ENCODE measurements at regions not wholly inside any gene's neighbourhood (a gene's known extent, or its start where the extent isn't known, plus 50 kb on each side); places are given as distances from the start of the nearest gene placed in this dataset.

DNA sequence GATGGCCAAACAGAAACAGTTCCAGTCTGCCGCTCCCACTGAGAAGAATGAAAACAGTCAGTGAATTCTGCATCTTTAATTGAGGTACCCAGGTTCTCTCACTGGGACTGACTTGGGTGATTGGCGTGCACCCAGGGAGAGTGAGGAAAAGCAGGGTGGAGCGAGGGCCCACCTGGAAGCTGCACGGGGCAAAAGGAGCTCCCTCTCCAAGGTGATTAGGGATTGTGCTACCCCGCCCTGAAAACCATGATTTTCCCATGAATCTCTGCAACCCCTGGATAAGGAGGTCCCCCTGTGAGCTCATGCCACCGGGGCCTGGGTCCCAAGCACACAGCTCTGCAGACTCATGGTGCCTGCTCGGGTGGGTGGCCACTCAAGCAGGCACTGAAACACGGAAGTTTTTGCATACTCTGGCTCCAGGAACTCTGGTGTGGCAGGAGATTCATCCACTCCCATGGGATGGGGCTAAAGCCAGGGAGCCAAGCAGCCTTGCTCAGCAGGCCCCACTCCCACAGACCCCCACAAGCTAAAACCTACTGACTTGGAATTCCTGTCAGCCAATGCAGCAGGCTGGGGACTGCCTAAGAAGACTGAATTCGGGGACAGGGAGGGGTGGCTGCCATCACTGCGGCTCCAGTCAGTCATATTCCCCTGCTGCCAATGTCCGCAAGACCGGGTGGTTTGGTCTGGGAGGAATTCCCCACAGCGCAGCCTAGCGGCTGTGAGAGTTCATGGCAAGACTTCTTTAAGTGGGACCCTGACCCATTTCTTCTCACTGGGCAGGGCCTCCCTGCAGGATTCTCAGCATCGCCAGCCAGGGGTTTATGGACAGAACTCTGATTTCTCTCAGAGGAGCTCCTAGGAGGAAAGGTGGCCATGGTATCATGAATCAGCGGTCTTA lies 652.2 kb upstream of the RGMB start:
- no peaks in the 10 kb centered on the region for H3K9me3 ChIP-seq (ENCODE audit: control insufficient read depth, low read length)
- no peaks in the 10 kb centered on the region for H3K4me1 ChIP-seq (ENCODE audit: control insufficient read depth in 1 of 2, insufficient read depth in 2 of 2, low read length in 2 of 2)
- 82 to 85% methylated on average over 16 of the region's 16 CpGs for WGBS, 2 donors
- H3K27ac ChIP-seq (ENCODE audit: low read depth in 1 of 2, low read length in 2 of 2): no peak overlapping the region
- H3K27me3 ChIP-seq (ENCODE audit: control insufficient read depth in 1 of 2, insufficient read depth in 2 of 2, low read length in 1 of 2): no peaks in the 10 kb centered on the region
- DNase-seq: no peak
- intact Hi-C loops (cut with DNase I): no loop called here
- H3K36me3 ChIP-seq (ENCODE audit: control insufficient read depth in 1 of 2, insufficient read depth in 2 of 2, low read length in 1 of 2): no peaks in the 10 kb centered on the region
- ATAC-seq (ENCODE audit: low FRiP score): peak; percentile 33
- H3K4me3 ChIP-seq (ENCODE audit: low read length in 2 of 2): no peak overlapping the region

DNA sequence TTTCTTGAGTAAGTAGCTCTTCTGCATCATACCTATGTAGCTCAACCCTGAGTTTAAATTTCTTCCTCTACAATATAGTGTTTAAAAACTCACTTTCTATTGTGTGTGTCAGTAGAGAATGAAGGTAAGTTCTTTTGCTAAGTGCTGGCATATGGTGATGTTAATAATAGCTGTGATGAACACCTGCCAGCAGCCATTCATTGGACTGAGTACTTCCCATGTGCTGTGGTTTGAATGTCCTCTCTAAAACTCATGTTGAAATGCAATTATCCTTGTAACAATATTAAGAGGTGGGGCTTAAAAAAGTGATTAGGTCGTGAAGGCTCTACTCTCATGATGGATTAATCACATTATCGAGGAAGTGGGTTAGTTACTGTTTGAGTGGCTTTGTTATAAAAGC lies 645.2 kb upstream of the RGMB start:
- ATAC-seq (ENCODE audit: low FRiP score) (no peak), DNase-seq (no peak)
- no peaks in the 10 kb centered on the region for H3K4me1 ChIP-seq (ENCODE audit: control insufficient read depth in 1 of 2, insufficient read depth in 2 of 2, low read length in 2 of 2)
- WGBS, 2 donors: 71 to 78% methylated on average over 2 of the region's 2 CpGs
- intact Hi-C loops (cut with DNase I): no loop called here
- no peaks in the 10 kb centered on the region for H3K27me3 ChIP-seq (ENCODE audit: control insufficient read depth in 1 of 2, insufficient read depth in 2 of 2, low read length in 1 of 2)
- peaks cover 1% of the 10 kb centered on the region for H3K9me3 ChIP-seq (ENCODE audit: control insufficient read depth, low read length)
- no peak overlapping the region for H3K4me3 ChIP-seq (ENCODE audit: low read length in 2 of 2)
- H3K27ac ChIP-seq (ENCODE audit: low read depth in 1 of 2, low read length in 2 of 2): no peak overlapping the region
- H3K36me3 ChIP-seq (ENCODE audit: control insufficient read depth in 1 of 2, insufficient read depth in 2 of 2, low read length in 1 of 2): no peaks in the 10 kb centered on the region

DNA sequence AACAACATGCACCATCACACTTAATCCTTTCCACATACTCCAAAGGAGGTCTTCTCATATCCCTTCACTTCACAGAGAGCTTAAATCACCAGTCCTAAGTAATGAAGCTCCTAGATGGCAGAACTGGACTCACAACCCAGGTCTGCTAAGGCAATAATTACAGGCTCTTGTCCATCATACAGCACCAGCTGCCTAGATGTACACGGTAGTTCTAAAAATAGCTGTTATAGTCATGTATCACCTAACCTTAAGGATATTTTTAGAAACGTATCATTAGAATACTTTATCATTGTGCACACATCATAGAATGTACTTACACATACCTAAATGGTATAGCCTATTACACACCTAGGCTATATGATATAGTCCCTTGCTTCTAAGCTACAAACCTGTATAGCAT lies 644.6 kb upstream of the RGMB start:
- 77 to 86% methylated on average over 2 of the region's 2 CpGs for WGBS, 2 donors
- no peak for DNase-seq
- Histone ChIP-seq H3K27me3 (ENCODE audit: control insufficient read depth in 1 of 2, insufficient read depth in 2 of 2, low read length in 1 of 2) (no peaks in the 10 kb centered on the region), H3K9me3 (ENCODE audit: control insufficient read depth, low read length) (peaks cover 1% of the 10 kb centered on the region), H3K27ac (ENCODE audit: low read depth in 1 of 2, low read length in 2 of 2) (no peak overlapping the region), H3K4me1 (ENCODE audit: control insufficient read depth in 1 of 2, insufficient read depth in 2 of 2, low read length in 2 of 2) (no peaks in the 10 kb centered on the region), H3K4me3 (ENCODE audit: low read length in 2 of 2) (no peak overlapping the region), H3K36me3 (ENCODE audit: control insufficient read depth in 1 of 2, insufficient read depth in 2 of 2, low read length in 1 of 2) (no peaks in the 10 kb centered on the region)
- no peak for ATAC-seq (ENCODE audit: low FRiP score)
- intact Hi-C loops (cut with DNase I): no loop called here

DNA sequence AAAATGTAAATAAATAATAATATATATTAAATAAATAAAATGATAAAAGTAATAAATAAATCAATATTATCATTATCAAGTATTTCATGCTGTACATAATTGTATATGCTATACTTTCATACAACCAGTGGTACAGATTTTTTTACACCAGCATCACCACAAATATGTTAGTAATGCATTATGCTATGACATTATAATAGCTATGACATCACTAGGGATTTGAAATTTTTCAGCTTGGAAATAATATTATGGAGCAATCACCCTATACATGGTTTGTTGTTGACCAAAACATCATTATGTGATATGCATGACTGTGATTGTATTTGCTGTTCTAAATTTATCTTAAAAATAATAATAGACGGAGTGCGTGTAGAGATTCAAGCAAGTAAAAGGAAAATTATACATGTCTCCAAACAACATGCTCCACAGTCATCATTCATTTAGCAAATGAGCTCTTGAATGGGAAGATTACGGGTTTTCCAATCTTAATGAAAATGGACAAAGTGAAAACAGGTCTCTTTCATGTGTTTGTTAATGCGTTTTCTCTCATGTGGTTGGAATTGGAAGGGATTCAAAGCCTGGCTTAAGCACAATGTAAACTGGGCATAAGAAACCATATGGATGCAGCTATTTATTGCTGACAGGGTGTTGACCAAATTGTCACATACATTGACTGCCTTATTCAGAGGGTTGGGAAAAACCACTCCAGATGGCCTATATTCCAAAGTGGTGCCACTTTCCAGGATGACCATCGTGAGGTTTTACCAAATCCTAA lies 643.0 kb upstream of the RGMB start:
- DNase-seq (no peak), ATAC-seq (ENCODE audit: low FRiP score) (no peak)
- Histone ChIP-seq H3K9me3 (ENCODE audit: control insufficient read depth, low read length) (peaks cover 1% of the 10 kb centered on the region), H3K4me3 (ENCODE audit: low read length in 2 of 2) (no peak overlapping the region), H3K27ac (ENCODE audit: low read depth in 1 of 2, low read length in 2 of 2) (no peak overlapping the region), H3K27me3 (ENCODE audit: control insufficient read depth in 1 of 2, insufficient read depth in 2 of 2, low read length in 1 of 2) (no peaks in the 10 kb centered on the region), H3K4me1 (ENCODE audit: control insufficient read depth in 1 of 2, insufficient read depth in 2 of 2, low read length in 2 of 2) (no peaks in the 10 kb centered on the region), H3K36me3 (ENCODE audit: control insufficient read depth in 1 of 2, insufficient read depth in 2 of 2, low read length in 1 of 2) (no peaks in the 10 kb centered on the region)
- intact Hi-C loops (cut with DNase I): no loop called here
- WGBS, 2 donors: 61 to 64% methylated on average over 5 of the region's 5 CpGs

DNA sequence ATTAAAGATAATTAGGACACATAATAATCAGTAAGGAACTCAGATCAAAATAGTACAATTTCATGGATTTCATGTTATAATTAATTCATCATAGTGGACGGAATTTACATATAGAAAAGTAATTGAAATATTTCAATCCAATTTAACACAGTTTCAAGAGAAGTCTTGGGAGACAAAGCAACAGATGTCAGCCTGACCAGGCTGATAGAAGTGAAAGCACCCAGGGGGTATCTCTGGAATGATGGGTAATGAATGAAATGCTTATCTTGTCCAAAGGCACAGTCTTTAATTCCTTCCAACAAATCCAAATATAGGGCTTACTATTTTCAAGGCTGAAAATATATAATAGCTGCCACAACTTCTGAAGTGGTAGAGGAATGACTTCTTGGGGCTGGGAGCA lies 629.3 kb upstream of the RGMB start:
- DNase-seq: no peak
- no peak overlapping the region for H3K4me3 ChIP-seq (ENCODE audit: low read length in 2 of 2)
- intact Hi-C loops (cut with DNase I): no loop called here
- 80 to 84% methylated on average over 1 of the region's 1 CpG for WGBS, 2 donors
- no peaks in the 10 kb centered on the region for H3K27me3 ChIP-seq (ENCODE audit: control insufficient read depth in 1 of 2, insufficient read depth in 2 of 2, low read length in 1 of 2)
- ATAC-seq (ENCODE audit: low FRiP score): no peak
- H3K9me3 ChIP-seq (ENCODE audit: control insufficient read depth, low read length): peaks cover 2% of the 10 kb centered on the region
- H3K27ac ChIP-seq (ENCODE audit: low read depth in 1 of 2, low read length in 2 of 2): no peak overlapping the region
- H3K4me1 ChIP-seq (ENCODE audit: control insufficient read depth in 1 of 2, insufficient read depth in 2 of 2, low read length in 2 of 2): no peaks in the 10 kb centered on the region
- no peaks in the 10 kb centered on the region for H3K36me3 ChIP-seq (ENCODE audit: control insufficient read depth in 1 of 2, insufficient read depth in 2 of 2, low read length in 1 of 2)

DNA sequence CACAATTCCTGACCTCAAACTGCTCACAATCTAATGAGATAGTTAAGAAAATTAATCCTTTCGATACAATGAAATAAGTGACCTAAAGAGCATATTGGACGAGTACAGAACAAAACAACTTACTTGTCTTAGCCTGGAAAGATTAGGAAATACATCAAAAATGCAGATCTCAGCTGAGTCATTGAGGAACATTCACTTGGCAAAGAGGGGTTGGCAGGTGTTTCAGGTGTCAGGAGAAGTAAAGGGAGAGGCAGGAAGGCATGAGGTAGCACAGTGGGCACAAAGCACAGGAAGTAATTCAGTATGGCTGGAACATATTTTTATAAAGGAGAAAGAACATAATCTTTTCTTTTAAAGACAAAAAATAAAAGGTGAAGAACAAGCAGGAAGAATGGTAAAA lies 628.8 kb upstream of the RGMB start:
- intact Hi-C loops (cut with DNase I): no loop called here
- 74 to 80% methylated on average over 2 of the region's 2 CpGs for WGBS, 2 donors
- DNase-seq (no peak), ATAC-seq (ENCODE audit: low FRiP score) (no peak)
- Histone ChIP-seq H3K4me1 (ENCODE audit: control insufficient read depth in 1 of 2, insufficient read depth in 2 of 2, low read length in 2 of 2) (no peaks in the 10 kb centered on the region), H3K36me3 (ENCODE audit: control insufficient read depth in 1 of 2, insufficient read depth in 2 of 2, low read length in 1 of 2) (no peaks in the 10 kb centered on the region), H3K9me3 (ENCODE audit: control insufficient read depth, low read length) (peaks cover 2% of the 10 kb centered on the region), H3K4me3 (ENCODE audit: low read length in 2 of 2) (no peak overlapping the region), H3K27me3 (ENCODE audit: control insufficient read depth in 1 of 2, insufficient read depth in 2 of 2, low read length in 1 of 2) (no peaks in the 10 kb centered on the region), H3K27ac (ENCODE audit: low read depth in 1 of 2, low read length in 2 of 2) (no peak overlapping the region)

DNA sequence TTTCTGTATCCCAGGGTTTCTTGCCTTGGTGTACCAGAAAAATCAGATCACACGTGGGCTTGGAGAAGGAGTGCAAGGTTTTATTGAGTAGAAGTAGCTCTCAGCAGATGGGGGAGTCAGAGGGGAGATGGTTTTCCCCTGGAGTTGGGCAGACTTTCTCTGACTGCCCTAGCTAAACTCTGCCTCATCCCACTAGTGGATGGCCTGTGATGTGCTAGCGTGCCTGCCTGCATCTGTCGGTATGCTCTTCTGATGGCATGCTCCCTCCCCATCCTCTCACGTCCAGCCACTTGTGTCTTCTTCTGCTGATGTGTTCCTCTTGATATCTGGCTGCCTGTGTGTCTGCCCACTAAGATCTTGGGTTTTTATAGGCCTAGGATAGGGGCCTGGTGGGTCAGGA lies 616.1 kb upstream of the RGMB start:
- DNase-seq (no peak), ATAC-seq (ENCODE audit: low FRiP score) (no peak)
- H3K36me3 ChIP-seq (ENCODE audit: control insufficient read depth in 1 of 2, insufficient read depth in 2 of 2, low read length in 1 of 2): no peaks in the 10 kb centered on the region
- no peaks in the 10 kb centered on the region for H3K9me3 ChIP-seq (ENCODE audit: control insufficient read depth, low read length)
- 67 to 76% methylated on average over 4 of the region's 4 CpGs for WGBS, 2 donors
- no peak overlapping the region for H3K27ac ChIP-seq (ENCODE audit: low read depth in 1 of 2, low read length in 2 of 2)
- intact Hi-C loops (cut with DNase I): no loop called here
- peaks cover 0 to 2% of the 10 kb centered on the region in 2 donors for H3K4me1 ChIP-seq (ENCODE audit: control insufficient read depth in 1 of 2, insufficient read depth in 2 of 2, low read length in 2 of 2)
- H3K27me3 ChIP-seq (ENCODE audit: control insufficient read depth in 1 of 2, insufficient read depth in 2 of 2, low read length in 1 of 2): no peaks in the 10 kb centered on the region
- no peak overlapping the region for H3K4me3 ChIP-seq (ENCODE audit: low read length in 2 of 2)

DNA sequence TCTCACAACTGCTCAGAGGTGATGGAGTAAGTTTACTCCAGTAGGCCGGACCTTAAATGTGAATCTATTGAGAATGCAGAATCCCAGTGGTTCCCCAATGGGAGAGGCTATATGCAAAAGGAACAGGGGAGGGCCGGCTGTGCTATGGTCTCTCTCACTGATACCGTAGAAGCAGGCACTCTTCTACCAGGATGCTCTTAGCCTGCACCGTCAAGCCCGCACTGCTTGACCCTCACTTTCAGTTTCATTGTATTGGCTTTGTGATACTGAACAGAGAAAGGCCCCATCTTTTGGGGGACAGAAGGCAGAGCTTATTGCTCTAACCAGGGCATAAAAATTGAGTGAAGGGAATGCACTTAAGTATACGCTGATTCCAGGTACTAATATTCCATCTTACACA lies 615.0 kb upstream of the RGMB start:
- no peak for ATAC-seq (ENCODE audit: low FRiP score)
- Histone ChIP-seq H3K36me3 (ENCODE audit: control insufficient read depth in 1 of 2, insufficient read depth in 2 of 2, low read length in 1 of 2) (no peaks in the 10 kb centered on the region), H3K4me3 (ENCODE audit: low read length in 2 of 2) (no peak overlapping the region), H3K27me3 (ENCODE audit: control insufficient read depth in 1 of 2, insufficient read depth in 2 of 2, low read length in 1 of 2) (no peaks in the 10 kb centered on the region), H3K4me1 (ENCODE audit: control insufficient read depth in 1 of 2, insufficient read depth in 2 of 2, low read length in 2 of 2) (peaks cover 0 to 2% of the 10 kb centered on the region in 2 donors), H3K9me3 (ENCODE audit: control insufficient read depth, low read length) (no peaks in the 10 kb centered on the region), H3K27ac (ENCODE audit: low read depth in 1 of 2, low read length in 2 of 2) (no peak overlapping the region)
- intact Hi-C loops (cut with DNase I): no loop called here
- WGBS, 2 donors: 93% methylated on average over 6 of the region's 6 CpGs
- no peak for DNase-seq

Data from aorta (tissue), 5 donors.